Amniotic epithelial cell (primary cell): ENCODE measurements at regions not wholly inside any gene's neighbourhood (a gene's known extent, or its start where the extent isn't known, plus 50 kb on each side); places are given as distances from the start of the nearest gene placed in this dataset.

Experiments used
- DNase-seq: peaks from one replicate; pipeline ENCODE4 v3.0.0-alpha.2; 2010; ENCODE audit warnings: low read depth

GRCh38 chr9:74444369-74444768 lies 52.8 kb upstream of the RORB start:
- no peak for DNase-seq
